Adrenal gland (tissue), 9 donors: ENCODE measurements at regions not wholly inside any gene's neighbourhood (a gene's known extent, or its start where the extent isn't known, plus 50 kb on each side); places are given as distances from the start of the nearest gene placed in this dataset.

Experiments used
- DNase-seq, 7 donors: peaks; one replicate each; pipeline ENCODE4 v3.0.0-alpha.2; 2019 to 2020
- H3K27ac ChIP-seq, 5 donors: fragments of 200-600 bp; sonication (generic) in 4 of 5; 1 replicate in 3 of 5; 2 replicates in 2 of 5; pipeline versions ENCODE4 v1.5.1 to v1.8.0; 2016 to 2020; ENCODE audit warnings: mild to moderate bottlenecking in 1 of 5
- H3K27me3 ChIP-seq: fragments of 200-600 bp; 2 replicates; pipeline ENCODE4 v1.8.0; 2021
- H3K36me3 ChIP-seq, 2 donors: fragments of 200-600 bp; replicated peaks in 1 of 2; 1 replicate in 1 of 2; 2 replicates in 1 of 2; pipeline versions ENCODE4 v1.5.1 to v1.8.0; 2018 to 2022
- H3K4me1 ChIP-seq, 2 donors: fragments of 200-600 bp; replicated peaks in 1 of 2; 1 replicate in 1 of 2; 2 replicates in 1 of 2; pipeline versions ENCODE4 v1.5.1 to v1.8.0; 2018 to 2021
- H3K4me3 ChIP-seq, 4 donors: fragments of 200-600 bp; sonication (generic) in 3 of 4; one replicate each; pipeline ENCODE4 v1.5.1; 2016 to 2018
- H3K9me3 ChIP-seq, 3 donors: fragments of 200-600 bp; sonication (generic) in 1 of 3; replicated peaks in 1 of 3; 1 replicate in 2 of 3; 2 replicates in 1 of 3; pipeline versions ENCODE4 v1.5.1 to v1.8.0; 2016 to 2021
- CTCF ChIP-seq, 6 experiments: fragments of 450-650 bp in 4 of 6; fragments of 200-600 bp in 2 of 6; sonication (generic) in 1 of 6; IDR thresholded peaks; 1 replicate in 5 of 6; 2 replicates in 1 of 6; pipeline versions ENCODE4 v1.5.1 to v1.8.0; 2016 to 2021; ENCODE audit warnings: antibody characterized with exemption in 6 of 6, mild to moderate bottlenecking in 2 of 6, moderate library complexity in 1 of 6
- POLR2A ChIP-seq, 2 donors: fragments of 450-650 bp; IDR thresholded peaks; one replicate each; pipeline ENCODE4 v1.6.1; 2017; ENCODE audit warnings: antibody characterized with exemption in 2 of 2, mild to moderate bottlenecking in 2 of 2, moderate library complexity in 1 of 2
- WGBS, 4 donors: extraction: QIAGEN DNeasy Blood & Tissue Kit in 2 of 4; methylation state at CpG; one replicate each; pipeline versions ENCODE4 v1.1.5 to v1.1.7; 2013 to 2017; 5-methylcytosine and 5-hydroxymethylcytosine counted together
- intact Hi-C, 2 donors: fragments of 100-400 bp; cut with DNase I; formaldehyde crosslinking; loops; one replicate each; pipeline versions ENCODE4 v1.14.1 to v1.15.0; 2022 to 2023
- donor health status: healthy with polysubstance abuse.
- donor health status: Bipolar disorder and iron deficiency.
- donor health status: DM: yes; HTN: yes; CAD: no.
- donor health status: DM: no; HTN: no; CAD: no.
- donor health status: DM: no; HTN: no; CAD: no.

DNA sequence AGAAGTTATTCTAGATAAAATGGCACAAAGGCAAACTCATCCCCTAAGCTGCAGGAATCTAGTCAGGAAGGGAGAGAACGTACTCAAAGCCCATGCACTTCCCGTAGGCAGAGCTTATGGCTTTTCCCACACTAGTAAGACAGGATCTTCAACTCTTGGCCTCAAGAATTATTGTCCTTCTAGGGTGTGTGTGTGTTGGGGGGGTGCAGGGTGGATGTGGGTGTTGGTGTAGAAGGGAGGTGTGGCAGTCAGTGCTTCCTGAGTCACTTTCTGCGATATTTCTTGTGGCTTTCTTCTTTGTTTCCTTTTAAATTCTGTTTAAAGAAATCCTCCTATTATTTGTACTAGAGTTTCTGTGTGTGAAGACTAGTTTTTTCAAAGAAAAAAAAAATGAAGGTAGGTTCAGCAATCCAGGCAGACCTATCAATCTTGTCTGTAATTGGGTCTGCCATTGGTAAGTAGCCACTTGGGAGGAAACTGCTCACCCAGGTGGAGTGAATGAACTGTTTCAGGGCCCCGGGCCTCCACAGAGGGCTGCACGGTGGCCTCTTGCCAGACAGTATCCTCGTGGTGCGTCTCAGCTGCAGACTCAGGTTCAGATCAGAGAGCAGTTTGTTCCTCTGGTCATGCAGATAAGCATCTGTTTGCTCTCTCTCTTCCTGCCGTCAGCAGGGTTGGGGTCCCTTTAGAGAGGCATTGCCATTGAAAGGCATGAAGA, 131.9 kb downstream of the NPR3 start:
- intact Hi-C loops, result loop anchor here (10.0 kb wide), 2 partner anchors 128 to 138 kb away; partner anchors contain the start of gene NPR3 (in 1 of the 2)
- H3K27ac ChIP-seq, result no peak overlapping the region
- 56 to 63% (median 57%) methylated on average over 8 of the region's 8 CpGs for WGBS, 4 donors
- H3K36me3 ChIP-seq, result no peaks in the 10 kb centered on the region
- DNase-seq, result no peak
- no peaks in the 10 kb centered on the region for H3K4me1 ChIP-seq
- no peak overlapping the region for H3K4me3 ChIP-seq
- H3K9me3 ChIP-seq, result no peaks in the 10 kb centered on the region
- TF ChIP-seq POLR2A (IDR thresholded peaks at IDR 0.05) (no peak), CTCF (IDR thresholded peaks at IDR 0.05) (no peak)
- H3K27me3 ChIP-seq, result no peaks in the 10 kb centered on the region

GRCh38 chr5:32843531-32843895, 132.4 kb downstream of the NPR3 start:
- Histone ChIP-seq H3K36me3 (no peaks in the 10 kb centered on the region), H3K4me1 (no peaks in the 10 kb centered on the region), H3K9me3 (no peaks in the 10 kb centered on the region), H3K4me3 (no peak overlapping the region), H3K27me3 (no peaks in the 10 kb centered on the region), H3K27ac (no peak overlapping the region)
- no peak for DNase-seq
- intact Hi-C loops, result loop anchor here (10.0 kb wide), 2 partner anchors 129 to 139 kb away; partner anchors contain the start of gene NPR3 (in 1 of the 2)
- TF ChIP-seq POLR2A (IDR thresholded peaks at IDR 0.05) (no peak), CTCF (IDR thresholded peaks at IDR 0.05) (no peak)
- 65 to 74% (median 68%) methylated on average over 3 of the region's 3 CpGs for WGBS, 4 donors

DNA sequence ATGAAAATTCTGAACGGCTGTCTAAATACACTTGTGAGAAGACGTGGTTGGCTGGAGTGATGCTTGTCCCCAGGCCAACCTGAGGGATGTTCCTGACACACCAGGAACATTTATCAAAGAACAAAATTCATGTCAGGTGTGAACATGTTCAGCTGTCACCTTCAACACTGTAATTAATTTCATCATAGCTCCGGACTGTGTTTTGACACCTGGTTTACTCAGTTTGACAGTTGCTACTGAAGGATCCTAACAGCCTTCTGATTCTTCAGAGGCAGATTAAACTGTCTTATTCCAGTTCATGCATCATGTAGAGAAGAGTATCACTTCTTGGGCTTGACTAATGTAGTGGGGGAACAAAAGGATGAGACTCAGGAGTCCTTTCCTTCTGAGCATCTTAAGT, 134.1 kb downstream of the NPR3 start:
- H3K4me3 ChIP-seq, result no peak overlapping the region
- H3K4me1 ChIP-seq, result no peaks in the 10 kb centered on the region
- TF ChIP-seq CTCF (IDR thresholded peaks at IDR 0.05) (no peak), POLR2A (IDR thresholded peaks at IDR 0.05) (no peak)
- 78 to 86% (median 82%) methylated on average over 3 of the region's 3 CpGs for WGBS, 4 donors
- no peaks in the 10 kb centered on the region for H3K9me3 ChIP-seq
- intact Hi-C loops, result loop anchor here (10.0 kb wide), 2 partner anchors 130 to 140 kb away; partner anchors contain the start of gene NPR3 (in 1 of the 2)
- no peak overlapping the region for H3K27ac ChIP-seq
- H3K27me3 ChIP-seq, result no peaks in the 10 kb centered on the region
- H3K36me3 ChIP-seq, result no peaks in the 10 kb centered on the region
- DNase-seq, result no peak

DNA sequence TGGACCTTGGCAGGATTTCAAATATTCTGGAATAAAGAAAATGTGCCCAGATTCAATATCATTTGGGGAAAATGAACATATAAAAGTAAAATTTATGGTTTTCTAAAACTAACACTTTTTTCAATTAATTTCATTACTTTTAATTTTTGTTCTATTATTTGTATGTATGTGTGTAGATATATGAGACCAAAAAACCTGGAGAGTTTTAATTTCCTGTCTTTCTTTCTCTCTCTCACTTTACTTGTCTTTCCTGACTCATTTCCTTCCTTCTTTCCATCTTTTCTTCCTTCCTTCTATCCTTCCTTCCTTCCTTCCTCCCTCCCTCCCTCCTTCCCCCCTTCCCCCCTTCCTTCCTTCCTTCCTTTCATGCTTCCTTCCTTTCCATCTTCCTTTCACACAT, 137.0 kb downstream of the NPR3 start:
- intact Hi-C loops, result loop anchor here (10.0 kb wide), 2 partner anchors 133 to 143 kb away; partner anchors contain the start of gene NPR3 (in 1 of the 2)
- TF ChIP-seq POLR2A (IDR thresholded peaks at IDR 0.05), result no peak
- TF ChIP-seq CTCF (IDR thresholded peaks at IDR 0.05), result no peak
- Histone ChIP-seq H3K36me3 (no peaks in the 10 kb centered on the region), H3K27me3 (no peaks in the 10 kb centered on the region), H3K4me3 (no peak overlapping the region), H3K9me3 (no peaks in the 10 kb centered on the region), H3K27ac (no peak overlapping the region), H3K4me1 (peaks cover 0 to 6% of the 10 kb centered on the region in 2 donors)
- DNase-seq, result no peak
